ENCODE measurements at regions not wholly inside any gene's neighbourhood (a gene's known extent, or its start where the extent isn't known, plus 50 kb on each side); places are given as distances from the start of the nearest gene placed in this dataset.
A peak's percentile ranks its signal among the peaks of the same experiment; 100 is the strongest.
"Not testable (repeated sequence)": the region's sequence is repeated elsewhere in the genome, so short reads cannot be mapped to it uniquely, and the experiment has no call there.

- no peaks in the 10 kb centered on the region for H3K36me3 Mint-ChIP-seq
- no peaks in the 10 kb centered on the region for H3K4me1 Mint-ChIP-seq
- no peak overlapping the region for H3K27ac Mint-ChIP-seq
- peaks cover 3% of the 10 kb centered on the region for H3K9me3 Mint-ChIP-seq
- H3K4me3 Mint-ChIP-seq = no peak overlapping the region
- H3K27me3 Mint-ChIP-seq = peaks cover 5% of the 10 kb centered on the region
- ATAC-seq = no peak
Observed at GRCh38 chr18:10245846-10246175, 208.6 kb upstream of the APCDD1 start.

- Mint-ChIP-seq H3K4me3 (no peak overlapping the region), H3K27me3 (peaks cover 5% of the 10 kb centered on the region), H3K4me1 (no peaks in the 10 kb centered on the region), H3K27ac (no peak overlapping the region), H3K9me3 (peaks cover 3% of the 10 kb centered on the region), H3K36me3 (no peaks in the 10 kb centered on the region)
- ATAC-seq = no peak
Observed at GRCh38 chr18:10247021-10247741, 207.3 kb upstream of the APCDD1 start.

- H3K4me1 Mint-ChIP-seq = no peaks in the 10 kb centered on the region
- ATAC-seq = no peak
- H3K27ac Mint-ChIP-seq = no peak overlapping the region
- H3K4me3 Mint-ChIP-seq = no peak overlapping the region
- no peaks in the 10 kb centered on the region for H3K36me3 Mint-ChIP-seq
- H3K9me3 Mint-ChIP-seq = peaks cover 3% of the 10 kb centered on the region
- H3K27me3 Mint-ChIP-seq = peaks cover 5% of the 10 kb centered on the region
Observed at GRCh38 chr18:10247742-10248082, 206.7 kb upstream of the APCDD1 start.

GRCh38 chr18:10248738-10249137 lies 205.7 kb upstream of the APCDD1 start:
- Mint-ChIP-seq H3K27me3 (peaks cover 5% of the 10 kb centered on the region), H3K4me3 (no peak overlapping the region), H3K27ac (no peak overlapping the region), H3K4me1 (peaks cover 9% of the 10 kb centered on the region), H3K9me3 (peaks cover 3% of the 10 kb centered on the region), H3K36me3 (no peaks in the 10 kb centered on the region)
- no peak for ATAC-seq

GRCh38 chr18:10249270-10249669 lies 205.2 kb upstream of the APCDD1 start:
- Mint-ChIP-seq H3K4me3 (no peak overlapping the region), H3K4me1 (peaks cover 9% of the 10 kb centered on the region), H3K27me3 (peaks cover 5% of the 10 kb centered on the region), H3K9me3 (peaks cover 3% of the 10 kb centered on the region), H3K27ac (no peak overlapping the region), H3K36me3 (no peaks in the 10 kb centered on the region)
- no peak for ATAC-seq

- Mint-ChIP-seq H3K27ac (no peak overlapping the region), H3K27me3 (peaks cover 5% of the 10 kb centered on the region), H3K36me3 (no peaks in the 10 kb centered on the region), H3K9me3 (peaks cover 3% of the 10 kb centered on the region), H3K4me3 (no peak overlapping the region), H3K4me1 (peaks cover 15% of the 10 kb centered on the region)
- ATAC-seq = no peak
Observed at GRCh38 chr18:10249801-10250200, 204.6 kb upstream of the APCDD1 start.

GRCh38 chr18:10252494-10252893 lies 201.9 kb upstream of the APCDD1 start:
- no peak for ATAC-seq
- Mint-ChIP-seq H3K36me3 (no peaks in the 10 kb centered on the region), H3K27ac (no peak overlapping the region), H3K9me3 (peaks cover 6% of the 10 kb centered on the region), H3K4me3 (no peak overlapping the region), H3K4me1 (peaks cover 15% of the 10 kb centered on the region), H3K27me3 (peaks cover 19% of the 10 kb centered on the region)

GRCh38 chr18:10252952-10253705 lies 201.3 kb upstream of the APCDD1 start:
- no peak overlapping the region for H3K27ac Mint-ChIP-seq
- no peaks in the 10 kb centered on the region for H3K36me3 Mint-ChIP-seq
- peaks cover 6% of the 10 kb centered on the region for H3K9me3 Mint-ChIP-seq
- peaks cover 16% of the 10 kb centered on the region for H3K27me3 Mint-ChIP-seq
- ATAC-seq = peak; percentile 65
- no peak overlapping the region for H3K4me3 Mint-ChIP-seq
- H3K4me1 Mint-ChIP-seq = peaks cover 15% of the 10 kb centered on the region

GRCh38 chr18:10256276-10256675 lies 198.2 kb upstream of the APCDD1 start:
- Mint-ChIP-seq H3K4me1 (peaks cover 15% of the 10 kb centered on the region), H3K27me3 (peaks cover 14% of the 10 kb centered on the region)
- not testable (repeated sequence) for H3K9me3 Mint-ChIP-seq, ATAC-seq, H3K4me3 Mint-ChIP-seq, H3K36me3 Mint-ChIP-seq, H3K27ac Mint-ChIP-seq

- H3K4me1 Mint-ChIP-seq = peaks cover 19% of the 10 kb centered on the region
- H3K27me3 Mint-ChIP-seq = peaks cover 28% of the 10 kb centered on the region
- H3K36me3 Mint-ChIP-seq = no peaks in the 10 kb centered on the region
- ATAC-seq = no peak
- H3K27ac Mint-ChIP-seq = no peak overlapping the region
- H3K4me3 Mint-ChIP-seq = no peak overlapping the region
- peaks cover 3% of the 10 kb centered on the region for H3K9me3 Mint-ChIP-seq
Observed at GRCh38 chr18:10258836-10259474, 195.5 kb upstream of the APCDD1 start.

GRCh38 chr18:10259901-10260300 lies 194.5 kb upstream of the APCDD1 start:
- H3K9me3 Mint-ChIP-seq = peaks cover 3% of the 10 kb centered on the region
- H3K4me1 Mint-ChIP-seq = peaks cover 21% of the 10 kb centered on the region
- no peak overlapping the region for H3K4me3 Mint-ChIP-seq
- peaks cover 31% of the 10 kb centered on the region for H3K27me3 Mint-ChIP-seq
- no peak overlapping the region for H3K27ac Mint-ChIP-seq
- H3K36me3 Mint-ChIP-seq = no peaks in the 10 kb centered on the region
- ATAC-seq = no peak

GRCh38 chr18:10261344-10262276 lies 192.8 kb upstream of the APCDD1 start:
- no peak for ATAC-seq
- no peaks in the 10 kb centered on the region for H3K36me3 Mint-ChIP-seq
- H3K4me1 Mint-ChIP-seq = peaks cover 28% of the 10 kb centered on the region
- peaks cover 3% of the 10 kb centered on the region for H3K9me3 Mint-ChIP-seq
- H3K27ac Mint-ChIP-seq = no peak overlapping the region
- H3K4me3 Mint-ChIP-seq = no peak overlapping the region
- peaks cover 19% of the 10 kb centered on the region for H3K27me3 Mint-ChIP-seq

- no peak overlapping the region for H3K4me3 Mint-ChIP-seq
- H3K27me3 Mint-ChIP-seq = peaks cover 17% of the 10 kb centered on the region
- H3K9me3 Mint-ChIP-seq = no peaks in the 10 kb centered on the region
- ATAC-seq = no peak
- H3K36me3 Mint-ChIP-seq = no peaks in the 10 kb centered on the region
- peaks cover 28% of the 10 kb centered on the region for H3K4me1 Mint-ChIP-seq
- H3K27ac Mint-ChIP-seq = no peak overlapping the region
Observed at GRCh38 chr18:10262566-10262965, 191.9 kb upstream of the APCDD1 start.

GRCh38 chr18:10264260-10264659 lies 190.2 kb upstream of the APCDD1 start:
- peaks cover 17% of the 10 kb centered on the region for H3K27me3 Mint-ChIP-seq
- peaks cover 28% of the 10 kb centered on the region for H3K4me1 Mint-ChIP-seq
- no peak for ATAC-seq
- peak overlapping the region; percentile 4 for H3K4me3 Mint-ChIP-seq
- no peak overlapping the region for H3K27ac Mint-ChIP-seq
- no peaks in the 10 kb centered on the region for H3K36me3 Mint-ChIP-seq
- H3K9me3 Mint-ChIP-seq = no peaks in the 10 kb centered on the region

Measured in stimulated activated memory B cell treated with anti-CD40 and anti-IgM and Interleukin-4, amounts not matched to agents 10 μg/mL and 1 μg/mL and 100 μg/mL, for 72 hours (primary cell).